Sigmoid colon (tissue), 6 donors: ENCODE measurements at regions not wholly inside any gene's neighbourhood (a gene's known extent, or its start where the extent isn't known, plus 50 kb on each side); places are given as distances from the start of the nearest gene placed in this dataset.

Experiments
- DNase-seq: peaks from one replicate; pipeline ENCODE4 v3.0.0-alpha.2; 2019
- H3K27ac ChIP-seq, 4 donors: fragments of 200-600 bp; sonication (generic); one replicate each; pipeline ENCODE4 v1.5.1; 2016 to 2019; ENCODE audit warnings: mild to moderate bottlenecking in 1 of 4
- H3K27me3 ChIP-seq, 3 donors: fragments of 200-600 bp; sonication (generic); one replicate each; pipeline ENCODE4 v1.5.1; 2019; ENCODE audit warnings: mild to moderate bottlenecking in 1 of 3
- H3K36me3 ChIP-seq, 4 donors: fragments of 200-600 bp; sonication (generic); one replicate each; pipeline ENCODE4 v1.5.1; 2016 to 2019
- H3K4me1 ChIP-seq, 4 donors: fragments of 200-600 bp; sonication (generic); one replicate each; pipeline ENCODE4 v1.5.1; 2017 to 2019
- H3K4me3 ChIP-seq, 4 donors: fragments of 200-600 bp; sonication (generic); one replicate each; pipeline ENCODE4 v1.5.1; 2017 to 2019; ENCODE audit warnings: mild to moderate bottlenecking in 2 of 4, moderate library complexity in 1 of 4
- H3K9me3 ChIP-seq, 4 donors: fragments of 200-600 bp in 3 of 4; sonication (generic) in 3 of 4; one replicate each; pipeline versions ENCODE4 v1.5.1 to v1.6.1; 2013 to 2019
- CTCF ChIP-seq, 4 experiments: fragments of 450-650 bp in 3 of 4; fragments of 200-600 bp in 1 of 4; IDR thresholded peaks; one replicate each; pipeline ENCODE4 v1.5.1; 2016 to 2019; ENCODE audit warnings: antibody characterized with exemption in 4 of 4, mild to moderate bottlenecking in 3 of 4, moderate library complexity in 2 of 4
- EP300 ChIP-seq, 4 donors: sonication (generic); formaldehyde crosslinking; IDR thresholded peaks; one replicate each; pipeline ENCODE4 v1.6.1; 2017; ENCODE audit warnings: antibody characterized with exemption in 4 of 4
- POLR2A ChIP-seq, 2 donors: fragments of 450-650 bp; IDR thresholded peaks; one replicate each; pipeline ENCODE4 v1.6.1; 2016; ENCODE audit warnings: antibody characterized with exemption in 2 of 2, mild to moderate bottlenecking in 2 of 2, moderate library complexity in 2 of 2
- POLR2AphosphoS5 ChIP-seq, 4 donors: sonication (generic); formaldehyde crosslinking; IDR thresholded peaks; one replicate each; pipeline ENCODE4 v1.6.1; 2017; ENCODE audit warnings: antibody characterized with exemption in 4 of 4
- WGBS, 2 donors: extraction: QIAGEN DNeasy Blood & Tissue Kit; methylation state at CpG; one replicate each; pipeline ENCODE4 v1.1.7; 2013; 5-methylcytosine and 5-hydroxymethylcytosine counted together
- intact Hi-C: fragments of 100-400 bp; cut with DNase I; formaldehyde crosslinking; loops from one replicate; pipeline ENCODE4 v1.15.1; 2023
- donor health status: healthy with polysubstance abuse.
- donor health status: healthy.

- no peaks in the 10 kb centered on the region for H3K36me3 ChIP-seq
- no peak for TF ChIP-seq POLR2AphosphoS5 (IDR thresholded peaks at IDR 0.05)
- no peak for TF ChIP-seq CTCF (IDR thresholded peaks at IDR 0.05)
- no peak for TF ChIP-seq EP300 (IDR thresholded peaks at IDR 0.05)
- TF ChIP-seq POLR2A (IDR thresholded peaks at IDR 0.05) = no peak
- DNase-seq = no peak
- H3K4me3 ChIP-seq = no peak overlapping the region
- intact Hi-C loops = no loop called here
- H3K27me3 ChIP-seq = peaks cover 0 to 7% (median 0%) of the 10 kb centered on the region in 3 donors
- no peak overlapping the region for H3K27ac ChIP-seq
- WGBS, 2 donors = 45 to 62% methylated on average over 10 of the region's 10 CpGs
- peaks cover 0 to 9% (median 4%) of the 10 kb centered on the region in 4 donors for H3K4me1 ChIP-seq
- no peaks in the 10 kb centered on the region for H3K9me3 ChIP-seq
Measured at GRCh38 chr11:8330404-8330803, 66.7 kb upstream of the LMO1 start.

GRCh38 chr11:8329847-8330361, 66.2 kb upstream of the LMO1 start:
- Histone ChIP-seq H3K9me3 (no peaks in the 10 kb centered on the region), H3K4me1 (peaks cover 0 to 9% (median 4%) of the 10 kb centered on the region in 4 donors), H3K27me3 (peaks cover 0 to 7% (median 0%) of the 10 kb centered on the region in 3 donors), H3K27ac (no peak overlapping the region), H3K36me3 (no peaks in the 10 kb centered on the region), H3K4me3 (no peak overlapping the region)
- intact Hi-C loops = no loop called here
- WGBS, 2 donors = 55 to 59% methylated on average over 17 of the region's 17 CpGs
- TF ChIP-seq CTCF (IDR thresholded peaks at IDR 0.05) (no peak), POLR2AphosphoS5 (IDR thresholded peaks at IDR 0.05) (no peak), POLR2A (IDR thresholded peaks at IDR 0.05) (no peak), EP300 (IDR thresholded peaks at IDR 0.05) (no peak)
- no peak for DNase-seq

- intact Hi-C loops = no loop called here
- no peak for DNase-seq
Measured at GRCh38 chr11:8329336-8329735, 65.7 kb upstream of the LMO1 start.

GRCh38 chr11:8328848-8329330, 65.2 kb upstream of the LMO1 start:
- Histone ChIP-seq H3K4me1 (peaks cover 0 to 9% (median 4%) of the 10 kb centered on the region in 4 donors), H3K9me3 (no peaks in the 10 kb centered on the region), H3K27me3 (peaks cover 0 to 7% (median 0%) of the 10 kb centered on the region in 3 donors), H3K36me3 (no peaks in the 10 kb centered on the region), H3K4me3 (no peak overlapping the region), H3K27ac (no peak overlapping the region)
- peak; percentile 78 for DNase-seq
- TF ChIP-seq CTCF (IDR thresholded peaks at IDR 0.05) (peak; percentile 23 to 77 (median 37)), POLR2A (IDR thresholded peaks at IDR 0.05) (no peak), EP300 (IDR thresholded peaks at IDR 0.05) (no peak)
- whole genome bisulfite sequencing, 2 donors = 4 to 16% methylated on average over 11 of the region's 11 CpGs
- intact Hi-C loops = no loop called here

More at GRCh38 chr11:8329336-8329735, 65.7 kb upstream of the LMO1 start:
- no peaks in the 10 kb centered on the region for H3K36me3 ChIP-seq
- peaks cover 0 to 7% (median 0%) of the 10 kb centered on the region in 3 donors for H3K27me3 ChIP-seq
- no peak overlapping the region for H3K4me3 ChIP-seq
- H3K27ac ChIP-seq = no peak overlapping the region
- H3K9me3 ChIP-seq = no peaks in the 10 kb centered on the region
- H3K4me1 ChIP-seq = peaks cover 0 to 9% (median 4%) of the 10 kb centered on the region in 4 donors
- WGBS, 2 donors = 74 to 88% methylated on average over 6 of the region's 6 CpGs
- no peak for TF ChIP-seq POLR2AphosphoS5 (IDR thresholded peaks at IDR 0.05)

GRCh38 chr11:8328231-8328794, 64.6 kb upstream of the LMO1 start:
- Histone ChIP-seq H3K27me3 (peaks cover 0 to 7% (median 0%) of the 10 kb centered on the region in 3 donors), H3K4me1 (peaks cover 0 to 9% (median 4%) of the 10 kb centered on the region in 4 donors), H3K4me3 (no peak overlapping the region), H3K27ac (no peak overlapping the region), H3K36me3 (no peaks in the 10 kb centered on the region), H3K9me3 (no peaks in the 10 kb centered on the region)
- intact Hi-C loops = no loop called here
- no peak for DNase-seq
- TF ChIP-seq EP300 (IDR thresholded peaks at IDR 0.05) (no peak), POLR2A (IDR thresholded peaks at IDR 0.05) (no peak), CTCF (IDR thresholded peaks at IDR 0.05) (no peak), POLR2AphosphoS5 (IDR thresholded peaks at IDR 0.05) (no peak)
- WGBS, 2 donors = 91 to 92% methylated on average over 7 of the region's 7 CpGs
